ENCODE measurements at regions not wholly inside any gene's neighbourhood (a gene's known extent, or its start where the extent isn't known, plus 50 kb on each side); places are given as distances from the start of the nearest gene placed in this dataset.

- POLR2A ChIA-PET (ENCODE audit: unreplicated experiment), result no interaction called here
- H3K56ac ChIP-seq (ENCODE audit: extremely low read depth, insufficient read depth, low read length), result no peak overlapping the region
- no peak overlapping the region for H3K4ac ChIP-seq (ENCODE audit: low read depth, low read length)
- no peak overlapping the region for H3K9ac ChIP-seq (ENCODE audit: low read depth, low read length)
- H3K9me1 ChIP-seq (ENCODE audit: insufficient read depth, low read length), result no peaks in the 10 kb centered on the region
- H2BK15ac ChIP-seq (ENCODE audit: low read depth, low read length), result no peak overlapping the region
- no peak overlapping the region for H4K5ac ChIP-seq (ENCODE audit: low read depth, low read length)
- no peak overlapping the region for H3K14ac ChIP-seq (replicated peaks; ENCODE audit: low read depth, low read length)
- no peak for TF ChIP-seq ELK1 (IDR thresholded peaks at IDR 0.05; ENCODE audit: borderline replicate concordance, low read depth, low read length)
- no peak for TF ChIP-seq RFX5 (IDR thresholded peaks at IDR 0.05; ENCODE audit: low read depth, low read length)
- no peak for TF ChIP-seq POLR2A (IDR thresholded peaks at IDR 0.05; ENCODE audit: low read depth, low read length)
- TF ChIP-seq SMC3 (IDR thresholded peaks at IDR 0.05; ENCODE audit: low read depth, low read length), result no peak
- TF ChIP-seq MXI1 (IDR thresholded peaks at IDR 0.05; ENCODE audit: borderline replicate concordance, low read depth, low read length), result no peak
- TF ChIP-seq CHD1 (IDR thresholded peaks at IDR 0.05; ENCODE audit: low read depth, low read length), result no peak
- TF ChIP-seq FOS (IDR thresholded peaks at IDR 0.05; ENCODE audit: low read depth, low read length), result no peak
- no peak for TF ChIP-seq BHLHE40 (IDR thresholded peaks at IDR 0.05; ENCODE audit: low read depth, low read length)
- TF ChIP-seq, protein P1, sequence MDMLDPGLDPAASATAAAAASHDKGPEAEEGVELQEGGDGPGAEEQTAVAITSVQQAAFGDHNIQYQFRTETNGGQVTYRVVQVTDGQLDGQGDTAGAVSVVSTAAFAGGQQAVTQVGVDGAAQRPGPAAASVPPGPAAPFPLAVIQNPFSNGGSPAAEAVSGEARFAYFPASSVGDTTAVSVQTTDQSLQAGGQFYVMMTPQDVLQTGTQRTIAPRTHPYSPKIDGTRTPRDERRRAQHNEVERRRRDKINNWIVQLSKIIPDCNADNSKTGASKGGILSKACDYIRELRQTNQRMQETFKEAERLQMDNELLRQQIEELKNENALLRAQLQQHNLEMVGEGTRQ (IDR thresholded peaks at IDR 0.05; ENCODE audit: low read depth, low read length), result no peak
- no peak for TF ChIP-seq NFE2L2 (IDR thresholded peaks at IDR 0.05; ENCODE audit: low read depth, low read length)
- TF ChIP-seq RAD21 (IDR thresholded peaks at IDR 0.05; ENCODE audit: low read length), result no peak
- no peak for TF ChIP-seq CEBPB (IDR thresholded peaks at IDR 0.05; ENCODE audit: low read depth, low read length)
- TF ChIP-seq RCOR1 (IDR thresholded peaks at IDR 0.05; ENCODE audit: insufficient replicate concordance, low read length), result no peak
- no peak for TF ChIP-seq CTCF (conservative IDR thresholded peaks at IDR 0.05; ENCODE audit: low read depth, low read length)
- TF ChIP-seq MAFK (IDR thresholded peaks at IDR 0.05; ENCODE audit: low read depth, low read length), result no peak
- no peak for TF ChIP-seq MAZ (IDR thresholded peaks at IDR 0.05; ENCODE audit: borderline replicate concordance, low read depth, low read length)
- H3K27me3 ChIP-seq (ENCODE audit: control insufficient read depth, insufficient read depth, low read length), result no peaks in the 10 kb centered on the region
- H4K91ac ChIP-seq (ENCODE audit: insufficient read depth, low read depth, low read length), result no peak overlapping the region
- H2BK20ac ChIP-seq (ENCODE audit: low read depth, low read length), result no peak overlapping the region
- WGBS, 2 experiments (ENCODE audit: extremely low coverage in 2 of 2, insufficient read length in 1 of 2), result no CpG with 5 or more reads among the region's 3 CpGs
- no peaks in the 10 kb centered on the region for H3K9me3 ChIP-seq (ENCODE audit: control insufficient read depth, insufficient read depth, low read length)
- H2BK5ac ChIP-seq (ENCODE audit: low read depth, low read length, poor library complexity, severe bottlenecking), result no peak overlapping the region
- H3K23ac ChIP-seq (ENCODE audit: low read depth, low read length), result no peak overlapping the region
- intact Hi-C loops (cut with micrococcal nuclease), result no loop called here
- H2BK120ac ChIP-seq (ENCODE audit: low read depth, low read length), result no peak overlapping the region
- no peak overlapping the region for H3K27ac ChIP-seq (ENCODE audit: insufficient read depth, low read length)
- no peaks in the 10 kb centered on the region for H3K4me1 ChIP-seq (ENCODE audit: control insufficient read depth, insufficient read depth, low read length)
- H2AFZ ChIP-seq (replicated peaks; ENCODE audit: low read length, poor library complexity), result no peak overlapping the region
- no peak overlapping the region for H2AK5ac ChIP-seq (ENCODE audit: low read depth, low read length)
- H3K36me3 ChIP-seq (ENCODE audit: control insufficient read depth, insufficient read depth, low read length), result no peaks in the 10 kb centered on the region
- dilution Hi-C loops (cut with HindIII; ENCODE audit: low sequenced_read_pairs, unreplicated experiment), result no loop called here
- BruUV-seq (replicated peaks), result no TSS peak
- no peak overlapping the region for H4K8ac ChIP-seq (ENCODE audit: low read depth in 2 of 2, low read length in 2 of 2)
- no peak overlapping the region for H2AK9ac ChIP-seq (replicated peaks; ENCODE audit: low read depth, low read length, poor library complexity)
- no peak overlapping the region for H3K4me2 ChIP-seq (ENCODE audit: low read depth, low read length)
- H4K20me1 ChIP-seq (ENCODE audit: insufficient read depth, low read length), result no peaks in the 10 kb centered on the region
- no peak overlapping the region for H3K4me3 ChIP-seq (ENCODE audit: insufficient read depth, low read depth, low read length)
- H3K79me1 ChIP-seq (ENCODE audit: low read depth in 1 of 2, low read length in 2 of 2), result no peaks in the 10 kb centered on the region
- CTCF ChIA-PET, result no interaction called here
- DNase-seq (no peak), ATAC-seq (ENCODE audit: low read depth) (no peak)
- no peak overlapping the region for H3K18ac ChIP-seq (ENCODE audit: low read depth, low read length)
- in situ Hi-C loops (cut with MboI; ENCODE audit: low sequenced_read_pairs), result no loop called here
These were observed 426.8 kb downstream of the ADGRL2 start for GRCh38 chr1:82227306-82228095.
